ENCODE measurements at regions not wholly inside any gene's neighbourhood (a gene's known extent, or its start where the extent isn't known, plus 50 kb on each side); places are given as distances from the start of the nearest gene placed in this dataset.

DNA sequence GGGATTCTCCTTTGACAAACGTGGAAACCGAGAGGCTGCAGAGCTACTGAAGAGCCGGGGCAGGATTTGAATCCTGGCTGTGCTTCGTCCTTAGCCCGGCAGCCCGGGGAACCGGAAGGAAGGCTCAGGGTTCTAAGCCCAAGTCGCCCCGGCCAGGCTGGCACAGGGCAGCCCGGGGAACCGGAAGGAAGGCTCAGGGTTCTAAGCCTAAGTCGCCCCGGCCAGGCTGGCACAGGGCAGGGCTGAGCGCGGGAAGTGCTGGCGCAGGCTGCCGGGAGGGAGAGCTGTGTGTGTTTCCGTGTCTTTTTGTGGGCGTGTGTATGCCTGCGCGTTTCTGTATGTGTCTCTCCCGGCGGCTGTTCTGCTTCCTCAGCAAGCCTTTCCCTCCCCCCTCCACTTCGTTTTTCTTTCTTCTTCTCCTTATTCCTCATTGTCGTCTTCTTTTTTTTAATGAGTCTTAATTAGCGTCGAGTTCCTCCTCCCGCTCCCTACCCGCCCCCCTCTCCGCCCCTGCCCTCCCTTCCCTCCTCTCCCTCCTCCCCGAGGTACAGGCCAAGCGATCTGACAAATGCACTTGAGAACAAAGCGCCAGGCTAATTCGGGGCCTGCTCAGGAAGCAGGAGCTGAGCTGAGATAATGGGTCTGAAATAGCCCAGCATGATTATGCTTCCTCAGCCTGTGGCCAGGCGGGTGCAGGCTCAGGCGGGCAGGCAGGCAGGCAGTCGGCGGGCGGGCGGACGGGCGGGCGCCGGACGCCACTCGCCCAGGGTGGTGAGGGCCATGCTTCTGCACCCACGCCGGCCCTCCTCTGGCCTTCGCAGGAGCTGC lies 65.9 kb downstream of the EFNB1 start:
- DNase-seq (ENCODE audit: low spot score) = no peak

DNA sequence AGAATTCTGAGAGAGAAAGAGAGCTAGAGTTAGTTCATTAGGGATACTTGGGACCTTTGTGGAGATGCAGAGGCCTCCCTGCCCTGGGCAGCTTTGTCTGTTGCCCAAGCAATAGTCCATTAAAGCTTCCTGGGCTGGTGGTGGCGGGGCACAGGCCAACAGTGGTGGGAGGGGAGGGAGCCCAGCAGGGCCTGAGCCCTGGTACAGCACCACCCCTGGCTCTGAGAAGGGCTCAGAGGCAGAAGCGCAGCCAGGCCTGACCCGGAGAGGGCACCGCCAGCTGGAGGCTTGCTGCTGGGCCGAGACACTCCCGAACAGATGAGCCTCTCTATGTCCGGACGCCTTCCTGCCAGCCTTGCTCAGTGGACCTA lies 65.3 kb downstream of the EFNB1 start:
- no peak for DNase-seq (ENCODE audit: low spot score)

DNA sequence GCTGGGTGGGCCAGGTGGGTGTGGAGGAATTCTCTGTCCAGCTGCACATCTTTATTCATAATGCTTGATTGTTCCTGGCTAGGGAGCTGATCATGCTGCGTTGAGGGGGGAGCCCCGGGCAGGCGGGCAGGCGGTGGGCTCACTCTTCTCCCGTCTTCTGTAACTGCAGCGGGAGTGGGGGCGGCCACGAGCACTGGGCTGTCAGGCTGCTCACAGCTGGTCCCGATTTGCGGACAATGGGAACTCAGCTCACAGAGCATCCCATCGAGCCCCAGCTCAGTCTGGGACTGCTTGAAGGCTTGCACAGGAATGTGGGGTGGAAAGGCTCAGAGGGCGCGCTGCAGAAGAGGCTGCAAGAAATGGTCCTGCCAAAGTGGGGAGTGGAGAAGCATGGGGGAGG lies 63.8 kb downstream of the EFNB1 start:
- DNase-seq (ENCODE audit: low spot score) = no peak

DNA sequence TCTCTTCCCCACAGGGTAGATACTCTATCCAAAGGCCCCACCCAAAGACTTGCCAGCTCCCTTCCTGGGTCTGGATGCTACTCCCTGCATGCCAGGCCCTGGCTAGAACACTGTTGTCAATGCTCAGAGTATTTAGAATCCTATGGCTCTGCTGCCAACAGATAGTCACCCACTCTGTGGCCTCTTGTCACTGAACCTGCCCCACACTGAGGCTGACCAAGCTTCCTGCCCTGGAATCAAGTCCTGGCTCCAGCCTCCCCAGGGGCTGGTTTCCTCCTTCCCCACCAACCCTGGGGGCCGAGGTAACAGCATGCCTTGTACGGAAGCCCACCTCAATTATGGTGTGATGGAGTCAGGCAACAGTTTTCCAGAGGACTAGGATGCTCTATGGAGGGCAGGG lies 63.3 kb downstream of the EFNB1 start:
- DNase-seq (ENCODE audit: low spot score) = no peak
